SK-N-SH treated with all-trans-retinoic acid at 6 μM for 48 hours (cell line): ENCODE measurements at regions not wholly inside any gene's neighbourhood (a gene's known extent, or its start where the extent isn't known, plus 50 kb on each side); places are given as distances from the start of the nearest gene placed in this dataset.

Experiments
- ATAC-seq: fragments of 200-7000 bp; cut with Tn5 transposase; 3 replicates; pipeline ENCODE4 v1.9.1; 2020; ENCODE audit warnings: mild to moderate bottlenecking, moderate library complexity
- ARNTL ChIP-seq: fragments of 450-650 bp; formaldehyde crosslinking; IDR thresholded peaks from 2 replicates; pipeline ENCODE4 v1.5.0; 2020; ENCODE audit warnings: low read depth, mild to moderate bottlenecking, moderate library complexity, borderline replicate concordance
- BACH2 ChIP-seq: fragments of 250-450 bp; sonication (Bioruptor Pico); IDR thresholded peaks from 2 replicates; pipeline ENCODE4 v1.9.0; 2021; ENCODE audit warnings: mild to moderate bottlenecking, borderline replicate concordance
- CSDC2 ChIP-seq: fragments of 250-450 bp; sonication (Bioruptor Pico); IDR thresholded peaks from 2 replicates; pipeline ENCODE4 v1.5.0; 2020; ENCODE audit warnings: mild to moderate bottlenecking, moderate library complexity
- ESRRG ChIP-seq: fragments of 250-450 bp; sonication (Bioruptor Pico); IDR thresholded peaks from 2 replicates; pipeline ENCODE4 v1.6.1; 2021; ENCODE audit warnings: mild to moderate bottlenecking
- GLIS3 ChIP-seq: fragments of 250-450 bp; sonication (Bioruptor Pico); IDR thresholded peaks from 2 replicates; pipeline ENCODE4 v1.5.0; 2020; ENCODE audit warnings: mild to moderate bottlenecking, moderate library complexity
- ISL1 ChIP-seq: fragments of 250-450 bp; sonication (Bioruptor Pico); IDR thresholded peaks from 2 replicates; pipeline ENCODE4 v2.1.2; 2022; ENCODE audit warnings: mild to moderate bottlenecking, moderate library complexity
- OSR1 ChIP-seq: fragments of 250-450 bp; sonication (Bioruptor Pico); IDR thresholded peaks from 2 replicates; pipeline ENCODE4 v1.8.0; 2022; ENCODE audit warnings: moderate library complexity, mild to moderate bottlenecking, inconsistent platforms
- RARB ChIP-seq: fragments of 250-450 bp; sonication (Bioruptor Pico); IDR thresholded peaks from 2 replicates; pipeline ENCODE4 v1.8.0; 2021; ENCODE audit warnings: mild to moderate bottlenecking, moderate library complexity
- TCF4 ChIP-seq: fragments of 250-450 bp; sonication (Bioruptor Pico); IDR thresholded peaks from 2 replicates; pipeline ENCODE4 v1.8.0; 2021; ENCODE audit warnings: mild to moderate bottlenecking, moderate library complexity, borderline replicate concordance
- ZC3H10 ChIP-seq: fragments of 250-450 bp; sonication (Bioruptor Pico); IDR thresholded peaks from 2 replicates; pipeline ENCODE4 v1.5.1; 2021; ENCODE audit warnings: mild to moderate bottlenecking, moderate library complexity
- ZFP3 ChIP-seq: fragments of 250-450 bp; sonication (Bioruptor Pico); IDR thresholded peaks from 2 replicates; pipeline ENCODE4 v1.5.0; 2020; ENCODE audit warnings: mild to moderate bottlenecking, moderate library complexity
- ZFP30 ChIP-seq: fragments of 450-650 bp; formaldehyde crosslinking; IDR thresholded peaks from 2 replicates; pipeline ENCODE4 v1.5.0; 2022; ENCODE audit warnings: mild to moderate bottlenecking, moderate library complexity
- ZNF565 ChIP-seq: fragments of 450-650 bp; formaldehyde crosslinking; conservative IDR thresholded peaks from 2 replicates; pipeline ENCODE4 v1.5.0; 2020; ENCODE audit warnings: low read depth, mild to moderate bottlenecking, moderate library complexity
- ZNF70 ChIP-seq: fragments of 450-650 bp; formaldehyde crosslinking; IDR thresholded peaks from 2 replicates; pipeline ENCODE4 v1.5.0; 2020; ENCODE audit warnings: mild to moderate bottlenecking, moderate library complexity
- ZNF8 ChIP-seq: fragments of 450-650 bp; formaldehyde crosslinking; IDR thresholded peaks from 2 replicates; pipeline ENCODE4 v1.5.0; 2020; ENCODE audit warnings: mild to moderate bottlenecking, moderate library complexity
- TF ChIP-seq, protein P1 (sequence below): fragments of 250-450 bp; sonication (Bioruptor Pico); IDR thresholded peaks from 2 replicates; pipeline ENCODE4 v1.5.1; 2020; ENCODE audit warnings: low read depth, mild to moderate bottlenecking, moderate library complexity
- TF ChIP-seq, protein P2 (sequence below): fragments of 250-450 bp; sonication (Bioruptor Pico); IDR thresholded peaks from 2 replicates; pipeline ENCODE4 v1.8.0; 2020; ENCODE audit warnings: mild to moderate bottlenecking, moderate library complexity, borderline replicate concordance
- TF ChIP-seq, protein P3 (sequence below): fragments of 250-450 bp; sonication (Bioruptor Pico); IDR thresholded peaks from 2 replicates; pipeline ENCODE4 v1.8.0; 2021; ENCODE audit warnings: low read depth, mild to moderate bottlenecking, moderate library complexity, borderline replicate concordance
- TF ChIP-seq, protein P4 (sequence below): fragments of 250-450 bp; sonication (Bioruptor Pico); IDR thresholded peaks from 2 replicates; pipeline ENCODE4 v1.5.1; 2021; ENCODE audit warnings: mild to moderate bottlenecking, moderate library complexity
- TF ChIP-seq, protein P5 (sequence below): fragments of 250-450 bp; sonication (Bioruptor Pico); IDR thresholded peaks from 2 replicates; pipeline ENCODE4 v1.5.0; 2020; ENCODE audit warnings: mild to moderate bottlenecking, moderate library complexity

DNA sequence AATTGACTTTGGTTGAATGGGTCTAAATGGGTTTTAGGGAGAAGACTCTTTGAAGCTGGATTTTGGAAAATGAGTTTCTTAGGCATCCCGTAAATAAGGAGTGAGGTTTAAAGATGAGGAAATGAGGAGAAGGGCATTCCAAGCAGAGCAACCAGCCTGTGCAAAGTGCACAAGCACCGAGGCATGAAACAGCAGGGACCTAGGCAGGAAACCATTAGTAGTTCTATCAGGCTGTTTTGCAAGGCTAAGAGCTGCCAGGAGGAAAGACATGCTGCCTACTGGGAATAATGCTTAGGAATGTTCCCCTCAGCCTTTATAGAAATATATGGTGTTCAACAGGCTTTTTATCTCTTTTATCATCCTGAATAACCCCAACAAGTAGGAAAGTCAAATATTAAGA, 153.1 kb upstream of the FGGY start:
- TF ChIP-seq TCF4, result no peak
- TF ChIP-seq, protein P1, sequence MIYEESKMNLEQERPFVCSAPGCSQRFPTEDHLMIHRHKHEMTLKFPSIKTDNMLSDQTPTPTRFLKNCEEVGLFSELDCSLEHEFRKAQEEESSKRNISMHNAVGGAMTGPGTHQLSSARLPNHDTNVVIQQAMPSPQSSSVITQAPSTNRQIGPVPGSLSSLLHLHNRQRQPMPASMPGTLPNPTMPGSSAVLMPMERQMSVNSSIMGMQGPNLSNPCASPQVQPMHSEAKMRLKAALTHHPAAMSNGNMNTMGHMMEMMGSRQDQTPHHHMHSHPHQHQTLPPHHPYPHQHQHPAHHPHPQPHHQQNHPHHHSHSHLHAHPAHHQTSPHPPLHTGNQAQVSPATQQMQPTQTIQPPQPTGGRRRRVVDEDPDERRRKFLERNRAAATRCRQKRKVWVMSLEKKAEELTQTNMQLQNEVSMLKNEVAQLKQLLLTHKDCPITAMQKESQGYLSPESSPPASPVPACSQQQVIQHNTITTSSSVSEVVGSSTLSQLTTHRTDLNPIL, result no peak
- TF ChIP-seq, protein P2, sequence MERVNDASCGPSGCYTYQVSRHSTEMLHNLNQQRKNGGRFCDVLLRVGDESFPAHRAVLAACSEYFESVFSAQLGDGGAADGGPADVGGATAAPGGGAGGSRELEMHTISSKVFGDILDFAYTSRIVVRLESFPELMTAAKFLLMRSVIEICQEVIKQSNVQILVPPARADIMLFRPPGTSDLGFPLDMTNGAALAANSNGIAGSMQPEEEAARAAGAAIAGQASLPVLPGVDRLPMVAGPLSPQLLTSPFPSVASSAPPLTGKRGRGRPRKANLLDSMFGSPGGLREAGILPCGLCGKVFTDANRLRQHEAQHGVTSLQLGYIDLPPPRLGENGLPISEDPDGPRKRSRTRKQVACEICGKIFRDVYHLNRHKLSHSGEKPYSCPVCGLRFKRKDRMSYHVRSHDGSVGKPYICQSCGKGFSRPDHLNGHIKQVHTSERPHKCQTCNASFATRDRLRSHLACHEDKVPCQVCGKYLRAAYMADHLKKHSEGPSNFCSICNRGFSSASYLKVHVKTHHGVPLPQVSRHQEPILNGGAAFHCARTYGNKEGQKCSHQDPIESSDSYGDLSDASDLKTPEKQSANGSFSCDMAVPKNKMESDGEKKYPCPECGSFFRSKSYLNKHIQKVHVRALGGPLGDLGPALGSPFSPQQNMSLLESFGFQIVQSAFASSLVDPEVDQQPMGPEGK (CRISPR knock-in tag), result no peak
- no peak for TF ChIP-seq GLIS3 (CRISPR knock-in tag)
- TF ChIP-seq OSR1 (CRISPR knock-in tag), result no peak
- ATAC-seq, result peak; percentile 47

DNA sequence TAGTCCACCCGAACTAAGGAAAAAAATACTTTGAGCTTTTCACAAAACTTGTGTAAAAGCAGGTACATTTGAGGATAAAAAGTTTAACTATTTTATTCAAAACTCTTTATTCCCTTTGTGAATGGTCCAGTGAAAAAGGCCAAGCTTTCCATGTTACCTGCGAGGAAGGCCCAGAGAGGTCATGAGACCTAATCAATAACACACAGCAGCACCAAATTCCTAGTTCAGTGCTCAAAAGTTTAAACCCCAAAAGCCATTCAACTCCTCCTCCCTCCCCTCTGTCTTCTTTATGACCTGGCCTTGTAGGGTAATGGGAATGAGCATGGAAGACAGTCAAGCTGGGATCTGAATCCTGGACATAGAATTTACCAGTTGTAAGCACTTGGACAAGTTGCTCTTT, 151.9 kb upstream of the FGGY start:
- TF ChIP-seq, protein P1, result no peak
- no peak for TF ChIP-seq RARB (CRISPR knock-in tag)
- TF ChIP-seq ZNF70 (CRISPR knock-in tag), result no peak
- TF ChIP-seq ESRRG (CRISPR knock-in tag), result no peak
- no peak for TF ChIP-seq TCF4
- TF ChIP-seq ZFP30 (CRISPR knock-in tag), result no peak
- no peak for TF ChIP-seq OSR1 (CRISPR knock-in tag)
- no peak for TF ChIP-seq ARNTL
- no peak for TF ChIP-seq ZFP3 (CRISPR knock-in tag)
- TF ChIP-seq BACH2 (CRISPR knock-in tag), result no peak
- no peak for TF ChIP-seq ZNF565 (CRISPR knock-in tag)
- TF ChIP-seq, protein P3, sequence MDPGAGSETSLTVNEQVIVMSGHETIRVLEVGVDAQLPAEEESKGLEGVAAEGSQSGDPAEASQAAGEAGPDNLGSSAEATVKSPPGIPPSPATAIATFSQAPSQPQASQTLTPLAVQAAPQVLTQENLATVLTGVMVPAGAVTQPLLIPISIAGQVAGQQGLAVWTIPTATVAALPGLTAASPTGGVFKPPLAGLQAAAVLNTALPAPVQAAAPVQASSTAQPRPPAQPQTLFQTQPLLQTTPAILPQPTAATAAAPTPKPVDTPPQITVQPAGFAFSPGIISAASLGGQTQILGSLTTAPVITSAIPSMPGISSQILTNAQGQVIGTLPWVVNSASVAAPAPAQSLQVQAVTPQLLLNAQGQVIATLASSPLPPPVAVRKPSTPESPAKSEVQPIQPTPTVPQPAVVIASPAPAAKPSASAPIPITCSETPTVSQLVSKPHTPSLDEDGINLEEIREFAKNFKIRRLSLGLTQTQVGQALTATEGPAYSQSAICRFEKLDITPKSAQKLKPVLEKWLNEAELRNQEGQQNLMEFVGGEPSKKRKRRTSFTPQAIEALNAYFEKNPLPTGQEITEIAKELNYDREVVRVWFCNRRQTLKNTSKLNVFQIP (CRISPR knock-in tag), result no peak
- TF ChIP-seq GLIS3 (CRISPR knock-in tag), result no peak
- TF ChIP-seq, protein P4, sequence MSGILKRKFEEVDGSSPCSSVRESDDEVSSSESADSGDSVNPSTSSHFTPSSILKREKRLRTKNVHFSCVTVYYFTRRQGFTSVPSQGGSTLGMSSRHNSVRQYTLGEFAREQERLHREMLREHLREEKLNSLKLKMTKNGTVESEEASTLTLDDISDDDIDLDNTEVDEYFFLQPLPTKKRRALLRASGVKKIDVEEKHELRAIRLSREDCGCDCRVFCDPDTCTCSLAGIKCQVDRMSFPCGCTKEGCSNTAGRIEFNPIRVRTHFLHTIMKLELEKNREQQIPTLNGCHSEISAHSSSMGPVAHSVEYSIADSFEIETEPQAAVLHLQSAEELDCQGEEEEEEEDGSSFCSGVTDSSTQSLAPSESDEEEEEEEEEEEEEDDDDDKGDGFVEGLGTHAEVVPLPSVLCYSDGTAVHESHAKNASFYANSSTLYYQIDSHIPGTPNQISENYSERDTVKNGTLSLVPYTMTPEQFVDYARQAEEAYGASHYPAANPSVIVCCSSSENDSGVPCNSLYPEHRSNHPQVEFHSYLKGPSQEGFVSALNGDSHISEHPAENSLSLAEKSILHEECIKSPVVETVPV (CRISPR knock-in tag), result no peak
- ATAC-seq, result no peak

DNA sequence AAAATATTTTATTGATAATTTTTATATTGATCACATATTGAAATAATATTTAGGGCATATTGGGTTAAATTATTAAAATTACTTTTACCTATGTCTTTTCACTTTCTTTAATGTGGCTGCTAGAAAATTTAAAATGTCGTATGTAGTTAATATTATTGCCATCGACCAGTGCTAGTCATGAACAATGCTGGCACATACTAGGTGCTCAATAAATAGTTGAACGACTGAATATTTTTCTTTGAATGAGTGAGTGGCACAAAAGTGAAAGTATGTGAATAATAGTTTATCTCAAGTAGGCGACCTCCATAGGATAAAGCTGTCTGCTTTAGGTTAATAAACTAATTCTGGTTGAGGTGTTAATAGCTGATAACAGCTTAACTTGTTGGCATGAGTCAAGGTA, 150.8 kb upstream of the FGGY start:
- no peak for ATAC-seq
- no peak for TF ChIP-seq RARB (CRISPR knock-in tag)
- TF ChIP-seq, protein P4 (CRISPR knock-in tag), result no peak
- TF ChIP-seq, protein P5, sequence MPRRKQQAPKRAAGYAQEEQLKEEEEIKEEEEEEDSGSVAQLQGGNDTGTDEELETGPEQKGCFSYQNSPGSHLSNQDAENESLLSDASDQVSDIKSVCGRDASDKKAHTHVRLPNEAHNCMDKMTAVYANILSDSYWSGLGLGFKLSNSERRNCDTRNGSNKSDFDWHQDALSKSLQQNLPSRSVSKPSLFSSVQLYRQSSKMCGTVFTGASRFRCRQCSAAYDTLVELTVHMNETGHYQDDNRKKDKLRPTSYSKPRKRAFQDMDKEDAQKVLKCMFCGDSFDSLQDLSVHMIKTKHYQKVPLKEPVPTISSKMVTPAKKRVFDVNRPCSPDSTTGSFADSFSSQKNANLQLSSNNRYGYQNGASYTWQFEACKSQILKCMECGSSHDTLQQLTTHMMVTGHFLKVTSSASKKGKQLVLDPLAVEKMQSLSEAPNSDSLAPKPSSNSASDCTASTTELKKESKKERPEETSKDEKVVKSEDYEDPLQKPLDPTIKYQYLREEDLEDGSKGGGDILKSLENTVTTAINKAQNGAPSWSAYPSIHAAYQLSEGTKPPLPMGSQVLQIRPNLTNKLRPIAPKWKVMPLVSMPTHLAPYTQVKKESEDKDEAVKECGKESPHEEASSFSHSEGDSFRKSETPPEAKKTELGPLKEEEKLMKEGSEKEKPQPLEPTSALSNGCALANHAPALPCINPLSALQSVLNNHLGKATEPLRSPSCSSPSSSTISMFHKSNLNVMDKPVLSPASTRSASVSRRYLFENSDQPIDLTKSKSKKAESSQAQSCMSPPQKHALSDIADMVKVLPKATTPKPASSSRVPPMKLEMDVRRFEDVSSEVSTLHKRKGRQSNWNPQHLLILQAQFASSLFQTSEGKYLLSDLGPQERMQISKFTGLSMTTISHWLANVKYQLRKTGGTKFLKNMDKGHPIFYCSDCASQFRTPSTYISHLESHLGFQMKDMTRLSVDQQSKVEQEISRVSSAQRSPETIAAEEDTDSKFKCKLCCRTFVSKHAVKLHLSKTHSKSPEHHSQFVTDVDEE, result no peak
- TF ChIP-seq OSR1 (CRISPR knock-in tag), result no peak
- no peak for TF ChIP-seq ZNF565 (CRISPR knock-in tag)
- no peak for TF ChIP-seq BACH2 (CRISPR knock-in tag)
- no peak for TF ChIP-seq ARNTL
- TF ChIP-seq ZNF8 (CRISPR knock-in tag), result no peak
- TF ChIP-seq, protein P2 (CRISPR knock-in tag), result no peak
- no peak for TF ChIP-seq ZC3H10 (CRISPR knock-in tag)
- no peak for TF ChIP-seq ZFP3 (CRISPR knock-in tag)
- TF ChIP-seq GLIS3 (CRISPR knock-in tag), result no peak
- no peak for TF ChIP-seq CSDC2
- TF ChIP-seq ISL1 (CRISPR knock-in tag), result no peak
